Smooth muscle cell (in vitro differentiated cells): ENCODE measurements at regions not wholly inside any gene's neighbourhood (a gene's known extent, or its start where the extent isn't known, plus 50 kb on each side); places are given as distances from the start of the nearest gene placed in this dataset.

Experiments used
- DNase-seq: peaks from one replicate; lab custom pipeline; 2025; ENCODE audit not compliant: unreplicated experiment; lab: John Stamatoyannopoulos, UW
- H2AFZ ChIP-seq: fragments of 200-600 bp; sonication (generic); 2 replicates; pipeline ENCODE4 v1.6.0; 2016; ENCODE audit warnings: antibody characterized with exemption, low read depth, mild to moderate bottlenecking
- H3F3A ChIP-seq: fragments of 200-600 bp; sonication (generic); 2 replicates; pipeline ENCODE4 v1.6.0; 2017; ENCODE audit warnings: antibody characterized with exemption, low read depth
- H3K27ac ChIP-seq: fragments of 200-600 bp; sonication (generic); 2 replicates; pipeline ENCODE4 v1.5.1; 2016; ENCODE audit warnings: low read depth, mild to moderate bottlenecking
- H3K27me3 ChIP-seq: fragments of 200-600 bp; sonication (generic); 2 replicates; pipeline ENCODE4 v1.6.1; 2016; ENCODE audit warnings: low read depth, mild to moderate bottlenecking
- H3K36me3 ChIP-seq: fragments of 200-600 bp; sonication (generic); 2 replicates; pipeline ENCODE4 v1.5.1; 2016; ENCODE audit warnings: low read depth
- H3K4me1 ChIP-seq: fragments of 200-600 bp; sonication (generic); 2 replicates; pipeline ENCODE4 v1.5.1; 2016; ENCODE audit warnings: low read depth
- H3K4me2 ChIP-seq: fragments of 200-600 bp; sonication (generic); 2 replicates; pipeline ENCODE4 v1.6.0; 2016; ENCODE audit warnings: mild to moderate bottlenecking
- H3K4me3 ChIP-seq: fragments of 200-600 bp; sonication (generic); 2 replicates; pipeline ENCODE4 v1.5.1; 2016; ENCODE audit warnings: mild to moderate bottlenecking
- H3K79me2 ChIP-seq: fragments of 200-600 bp; sonication (generic); 2 replicates; pipeline ENCODE4 v1.6.0; 2016; ENCODE audit warnings: low read depth, mild to moderate bottlenecking
- H3K9ac ChIP-seq: fragments of 200-600 bp; sonication (generic); 2 replicates; pipeline ENCODE4 v1.6.0; 2016; ENCODE audit warnings: low read depth
- H3K9me3 ChIP-seq: fragments of 200-600 bp; sonication (generic); replicated peaks from 2 replicates; pipeline ENCODE4 v1.5.1; 2016; ENCODE audit warnings: low read depth
- H4K20me1 ChIP-seq: fragments of 200-600 bp; sonication (generic); 2 replicates; pipeline ENCODE4 v1.6.0; 2016; ENCODE audit warnings: low read depth
- WGBS: methylation state at CpG from one replicate; pipeline ENCODE4 v1.1.7; 2016; ENCODE audit warnings: low lambda C conversion rate; 5-methylcytosine and 5-hydroxymethylcytosine counted together
- TF ChIP-seq, protein P1 (sequence below): fragments of 200-600 bp; sonication (generic); IDR thresholded peaks from 2 replicates; pipeline ENCODE4 v1.5.1; 2017; ENCODE audit warnings: borderline replicate concordance, mild to moderate bottlenecking, antibody characterized with exemption; ENCODE audit not compliant: insufficient read depth, poor library complexity, severe bottlenecking

DNA sequence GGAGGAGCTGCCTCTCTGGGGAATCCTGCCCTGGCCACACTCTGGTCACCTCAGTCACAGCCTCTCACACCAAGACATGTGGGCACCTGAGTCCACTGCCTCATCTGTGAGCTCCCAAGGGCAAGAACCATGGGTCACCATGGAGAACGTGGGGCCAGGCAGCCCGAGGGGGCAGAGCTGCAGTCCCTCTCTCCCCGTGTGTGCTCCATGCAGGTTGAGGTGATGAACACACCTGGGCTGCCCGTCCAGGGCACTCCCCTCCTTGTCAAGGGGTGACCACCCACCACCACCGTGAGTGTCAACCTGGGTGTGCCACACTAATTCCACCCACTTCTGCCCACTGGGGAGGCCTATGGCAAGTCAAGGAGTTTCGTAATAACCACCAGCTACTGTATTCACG lies 159.6 kb upstream of the RAB6C start:
- WGBS = 89% methylated on average over 7 of the region's 7 CpGs
- Histone ChIP-seq H3F3A (no peaks in the 10 kb centered on the region), H3K4me1 (no peaks in the 10 kb centered on the region), H3K36me3 (no peaks in the 10 kb centered on the region), H3K79me2 (no peaks in the 10 kb centered on the region), H3K27me3 (no peaks in the 10 kb centered on the region), H3K4me3 (no peak overlapping the region), H4K20me1 (no peaks in the 10 kb centered on the region), H3K27ac (no peak overlapping the region), H3K9ac (no peak overlapping the region), H3K4me2 (no peak overlapping the region), H3K9me3 (no peaks in the 10 kb centered on the region), H2AFZ (no peak overlapping the region)
- DNase-seq = no peak
- TF ChIP-seq, protein P1, sequence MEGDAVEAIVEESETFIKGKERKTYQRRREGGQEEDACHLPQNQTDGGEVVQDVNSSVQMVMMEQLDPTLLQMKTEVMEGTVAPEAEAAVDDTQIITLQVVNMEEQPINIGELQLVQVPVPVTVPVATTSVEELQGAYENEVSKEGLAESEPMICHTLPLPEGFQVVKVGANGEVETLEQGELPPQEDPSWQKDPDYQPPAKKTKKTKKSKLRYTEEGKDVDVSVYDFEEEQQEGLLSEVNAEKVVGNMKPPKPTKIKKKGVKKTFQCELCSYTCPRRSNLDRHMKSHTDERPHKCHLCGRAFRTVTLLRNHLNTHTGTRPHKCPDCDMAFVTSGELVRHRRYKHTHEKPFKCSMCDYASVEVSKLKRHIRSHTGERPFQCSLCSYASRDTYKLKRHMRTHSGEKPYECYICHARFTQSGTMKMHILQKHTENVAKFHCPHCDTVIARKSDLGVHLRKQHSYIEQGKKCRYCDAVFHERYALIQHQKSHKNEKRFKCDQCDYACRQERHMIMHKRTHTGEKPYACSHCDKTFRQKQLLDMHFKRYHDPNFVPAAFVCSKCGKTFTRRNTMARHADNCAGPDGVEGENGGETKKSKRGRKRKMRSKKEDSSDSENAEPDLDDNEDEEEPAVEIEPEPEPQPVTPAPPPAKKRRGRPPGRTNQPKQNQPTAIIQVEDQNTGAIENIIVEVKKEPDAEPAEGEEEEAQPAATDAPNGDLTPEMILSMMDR = no peak

DNA sequence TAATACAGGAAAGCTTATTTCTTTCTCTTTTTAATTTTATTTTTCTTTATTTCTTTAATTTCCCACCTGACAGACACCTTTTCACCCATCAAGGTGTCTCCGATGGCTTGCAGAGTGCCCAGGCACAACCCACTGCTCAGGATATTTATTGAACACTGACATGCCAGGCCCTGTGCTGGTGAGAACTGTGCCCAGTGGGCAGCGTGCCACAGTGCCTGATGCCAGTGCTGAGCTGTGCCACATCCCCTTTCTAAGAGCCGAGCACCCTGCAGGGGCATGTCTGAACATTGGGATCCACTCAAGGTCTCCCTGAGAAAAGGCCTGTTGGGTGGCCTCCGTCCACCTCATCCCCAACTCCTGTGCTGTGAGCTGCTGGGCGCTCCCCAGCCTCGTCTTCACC lies 158.6 kb upstream of the RAB6C start:
- no peak for DNase-seq
- H3K36me3 ChIP-seq = no peaks in the 10 kb centered on the region
- H3K4me1 ChIP-seq = no peaks in the 10 kb centered on the region
- TF ChIP-seq, protein P1 = no peak
- no peak overlapping the region for H3K27ac ChIP-seq
- no peaks in the 10 kb centered on the region for H3K9me3 ChIP-seq
- no peaks in the 10 kb centered on the region for H3K79me2 ChIP-seq
- H3F3A ChIP-seq = no peaks in the 10 kb centered on the region
- no peaks in the 10 kb centered on the region for H4K20me1 ChIP-seq
- WGBS = 91% methylated on average over 6 of the region's 6 CpGs
- H2AFZ ChIP-seq = no peak overlapping the region
- no peaks in the 10 kb centered on the region for H3K27me3 ChIP-seq
- no peak overlapping the region for H3K4me3 ChIP-seq
- no peak overlapping the region for H3K4me2 ChIP-seq
- H3K9ac ChIP-seq = no peak overlapping the region

DNA sequence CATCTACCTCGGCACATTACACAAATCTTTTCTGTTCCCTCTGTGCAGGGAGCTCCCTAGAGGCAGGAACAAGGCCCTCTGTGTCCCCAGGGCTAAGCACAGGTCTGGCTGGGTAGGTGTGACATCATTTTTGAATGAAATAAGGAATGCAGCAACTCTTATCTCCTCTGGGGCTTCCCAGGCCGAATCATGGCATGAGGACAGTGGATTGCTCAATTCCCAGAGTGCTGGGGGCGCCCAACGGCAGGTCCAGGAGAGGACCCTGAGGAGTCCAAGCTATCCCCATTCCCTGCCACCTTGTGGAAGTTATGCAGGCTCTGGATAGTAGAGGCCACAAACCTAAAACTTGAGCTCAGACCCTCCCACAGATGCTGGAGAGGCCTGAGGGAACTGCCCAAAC lies 158.0 kb upstream of the RAB6C start:
- Histone ChIP-seq H2AFZ (no peak overlapping the region), H4K20me1 (no peaks in the 10 kb centered on the region), H3K4me2 (no peak overlapping the region), H3K9me3 (no peaks in the 10 kb centered on the region), H3K27me3 (no peaks in the 10 kb centered on the region), H3K36me3 (no peaks in the 10 kb centered on the region), H3K27ac (no peak overlapping the region), H3K79me2 (no peaks in the 10 kb centered on the region), H3K9ac (no peak overlapping the region), H3K4me3 (no peak overlapping the region), H3F3A (no peaks in the 10 kb centered on the region), H3K4me1 (no peaks in the 10 kb centered on the region)
- TF ChIP-seq, protein P1 = no peak
- WGBS = 79% methylated on average over 4 of the region's 4 CpGs
- no peak for DNase-seq

DNA sequence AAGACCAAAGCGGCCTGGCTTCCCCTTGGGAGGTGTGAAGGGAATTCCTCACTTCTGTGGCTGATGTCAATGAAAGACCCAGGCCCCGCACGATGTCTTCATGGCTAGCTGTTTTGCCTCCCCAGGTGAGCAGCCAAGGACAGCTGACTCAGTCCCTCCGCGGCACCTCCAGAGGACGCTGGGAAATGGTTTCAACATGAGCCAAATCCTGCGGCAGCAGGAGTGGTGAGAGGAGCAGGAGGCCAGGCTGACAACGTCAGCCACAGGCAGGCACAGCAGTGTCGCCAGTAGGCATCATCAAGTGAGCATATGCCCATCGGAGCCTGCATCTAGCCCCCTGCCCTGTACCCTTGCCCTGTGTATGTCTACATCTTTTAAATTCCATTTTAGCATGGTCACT lies 156.4 kb upstream of the RAB6C start:
- Histone ChIP-seq H2AFZ (no peak overlapping the region), H3K79me2 (no peaks in the 10 kb centered on the region)
- 91% methylated on average over 10 of the region's 10 CpGs for WGBS

More for the DNA sequence above, 156.4 kb upstream of the RAB6C start:
- DNase-seq = no peak
- Histone ChIP-seq H3K4me2 (no peak overlapping the region), H3K4me3 (no peak overlapping the region), H4K20me1 (no peaks in the 10 kb centered on the region), H3K4me1 (no peaks in the 10 kb centered on the region), H3K9me3 (no peaks in the 10 kb centered on the region), H3K27me3 (no peaks in the 10 kb centered on the region), H3K27ac (no peak overlapping the region), H3F3A (no peaks in the 10 kb centered on the region), H3K36me3 (no peaks in the 10 kb centered on the region), H3K9ac (no peak overlapping the region)
- TF ChIP-seq, protein P1 = no peak
